ENCODE measurements at regions not wholly inside any gene's neighbourhood (a gene's known extent, or its start where the extent isn't known, plus 50 kb on each side); places are given as distances from the start of the nearest gene placed in this dataset.
"Not testable (repeated sequence)": the region's sequence is repeated elsewhere in the genome, so short reads cannot be mapped to it uniquely, and the experiment has no call there.

DNA sequence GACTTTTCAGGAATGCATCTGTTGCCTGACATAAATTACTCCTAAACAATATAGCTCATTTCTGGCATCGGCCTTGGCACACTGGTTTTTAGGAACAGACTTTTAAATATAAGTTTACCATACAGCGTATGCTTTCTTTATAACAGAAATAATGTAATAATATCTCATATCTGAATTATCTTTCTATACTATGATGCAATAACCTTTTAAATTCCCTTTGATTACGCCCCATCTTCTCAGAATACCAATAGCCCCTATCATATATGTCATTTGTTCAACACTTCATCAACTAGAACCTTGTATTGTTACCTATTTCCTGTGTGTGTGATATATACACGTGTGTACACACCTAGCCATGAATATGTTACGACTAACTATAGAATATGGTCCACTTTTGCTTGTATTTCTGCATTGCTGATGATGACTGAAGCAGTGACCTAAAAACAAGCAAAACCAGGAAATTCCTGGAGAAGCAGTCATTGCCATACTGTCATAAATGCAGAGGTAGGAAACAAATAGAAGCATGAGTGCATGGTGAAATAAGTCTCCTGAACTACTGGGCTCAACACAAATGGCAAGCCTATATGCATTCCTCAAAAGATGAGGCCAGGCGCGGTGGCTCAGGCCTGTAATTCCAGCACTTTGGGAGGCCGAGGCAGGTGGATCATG lies 618.4 kb upstream of the NRP1 start:
- peak; percentile 83 for DNase-seq

GRCh38 chr10:33950206-33950605 lies 615.7 kb upstream of the NRP1 start:
- DNase-seq: no peak

DNA sequence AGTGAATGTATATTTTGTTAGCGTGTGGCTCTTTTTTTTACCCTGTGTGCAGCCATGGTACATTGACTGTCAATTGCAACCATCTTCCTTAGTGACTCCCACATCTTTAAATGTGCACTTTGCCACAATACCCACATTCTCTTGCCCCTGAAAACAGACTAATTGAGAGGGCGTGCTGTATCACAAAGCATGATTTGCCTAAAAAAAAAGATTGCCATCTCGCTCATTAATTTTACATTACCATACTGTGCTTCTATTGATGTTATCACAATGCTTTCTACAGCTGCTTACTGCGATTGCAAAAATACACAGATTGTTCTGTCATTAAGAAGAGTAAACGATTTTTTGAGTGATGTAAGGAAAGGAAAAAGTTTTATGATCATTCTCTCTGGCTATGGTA lies 613.1 kb upstream of the NRP1 start:
- no peak for DNase-seq

- DNase-seq: no peak
Observed at GRCh38 chr10:33945051-33945450, 610.6 kb upstream of the NRP1 start.

GRCh38 chr10:33942508-33942907 lies 608.0 kb upstream of the NRP1 start:
- DNase-seq: no peak

- no peak for DNase-seq
Observed at GRCh38 chr10:33939892-33940291, 605.4 kb upstream of the NRP1 start.

DNA sequence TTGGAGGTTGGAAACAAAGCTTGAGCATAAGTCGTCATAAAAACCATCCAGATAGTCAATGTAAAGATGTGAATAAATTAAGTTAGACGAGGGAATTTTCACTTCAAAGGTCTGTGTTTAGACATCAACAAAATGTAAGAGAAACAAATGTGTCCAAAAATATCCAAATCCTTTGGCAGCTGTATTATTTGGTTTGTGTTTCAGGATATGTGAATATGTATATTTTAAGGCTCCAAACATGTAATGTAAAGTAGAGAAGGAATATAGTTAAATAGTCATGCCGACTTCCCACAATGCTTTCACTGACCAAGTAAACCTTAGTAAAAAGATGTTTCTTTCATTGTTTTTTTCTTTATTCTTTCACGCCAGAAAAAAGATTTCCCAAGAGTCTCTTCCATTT lies 604.9 kb upstream of the NRP1 start:
- no peak for DNase-seq

DNA sequence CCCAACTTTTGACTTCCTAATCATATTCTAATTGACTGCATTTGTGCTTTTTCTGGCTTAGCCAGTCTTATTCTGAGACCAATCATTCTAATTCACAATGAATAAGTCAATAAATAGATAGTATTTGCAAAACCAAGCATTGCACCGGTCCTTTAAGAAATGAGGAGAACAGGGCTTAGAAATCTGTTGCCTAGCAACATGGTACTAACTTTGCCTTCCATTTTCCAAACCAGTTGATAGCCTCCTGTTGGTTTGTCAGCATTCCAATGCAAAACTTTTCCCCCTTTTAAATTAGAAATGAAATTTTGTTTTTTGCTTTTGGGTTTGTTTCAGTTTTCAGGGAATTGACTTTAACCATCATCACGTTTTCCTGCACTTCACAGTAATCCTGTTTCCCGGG lies 603.5 kb upstream of the NRP1 start:
- DNase-seq: no peak

GRCh38 chr10:33937036-33937730 lies 602.7 kb upstream of the NRP1 start:
- no peak for DNase-seq

- no peak for DNase-seq
Observed at GRCh38 chr10:33935350-33935749, 600.9 kb upstream of the NRP1 start.

- DNase-seq: no peak
Observed at GRCh38 chr10:33930079-33930478, 595.6 kb upstream of the NRP1 start.

DNA sequence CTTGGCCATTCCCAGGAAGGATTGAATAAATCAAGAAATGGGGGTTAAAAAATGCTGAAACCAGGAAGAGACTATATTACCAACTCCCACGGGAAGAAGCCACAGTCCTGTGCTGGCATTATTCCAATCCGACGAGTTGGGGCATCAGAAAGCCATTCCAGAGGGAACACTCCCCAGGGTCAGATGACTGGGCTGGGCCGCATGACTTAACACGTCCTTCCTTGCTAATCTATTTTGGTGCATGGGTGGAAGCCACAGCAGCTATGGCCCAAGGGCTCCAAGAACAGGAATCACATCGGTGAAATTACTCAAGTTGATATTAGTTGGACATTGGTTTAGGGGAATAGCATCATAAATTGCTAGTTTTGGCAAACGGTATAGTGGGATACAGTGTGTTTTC lies 592.9 kb upstream of the NRP1 start:
- DNase-seq: peak; percentile 11

- no peak for DNase-seq
Observed at GRCh38 chr10:33921970-33922605, 587.6 kb upstream of the NRP1 start.

GRCh38 chr10:33920351-33920750 lies 585.9 kb upstream of the NRP1 start:
- no peak for DNase-seq

DNA sequence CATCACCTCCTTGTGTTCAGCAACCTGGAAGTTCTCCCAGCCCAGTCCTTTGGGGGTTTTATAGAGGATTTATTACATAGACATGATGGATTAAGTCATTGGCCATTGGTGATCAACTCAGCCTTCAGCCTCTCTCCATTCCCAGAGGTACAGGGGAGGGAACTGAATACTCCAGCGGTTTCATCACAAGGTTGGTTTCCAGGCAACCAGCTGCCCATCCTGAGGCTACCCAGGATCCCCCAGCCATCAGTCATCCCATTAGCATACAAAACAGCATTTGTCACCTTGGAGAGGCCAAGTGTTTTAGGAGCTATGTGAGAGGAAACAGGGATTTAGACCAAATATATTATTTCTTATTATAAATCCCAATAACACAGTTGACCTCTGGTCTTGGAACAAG lies 584.8 kb upstream of the NRP1 start:
- no peak for DNase-seq

DNA sequence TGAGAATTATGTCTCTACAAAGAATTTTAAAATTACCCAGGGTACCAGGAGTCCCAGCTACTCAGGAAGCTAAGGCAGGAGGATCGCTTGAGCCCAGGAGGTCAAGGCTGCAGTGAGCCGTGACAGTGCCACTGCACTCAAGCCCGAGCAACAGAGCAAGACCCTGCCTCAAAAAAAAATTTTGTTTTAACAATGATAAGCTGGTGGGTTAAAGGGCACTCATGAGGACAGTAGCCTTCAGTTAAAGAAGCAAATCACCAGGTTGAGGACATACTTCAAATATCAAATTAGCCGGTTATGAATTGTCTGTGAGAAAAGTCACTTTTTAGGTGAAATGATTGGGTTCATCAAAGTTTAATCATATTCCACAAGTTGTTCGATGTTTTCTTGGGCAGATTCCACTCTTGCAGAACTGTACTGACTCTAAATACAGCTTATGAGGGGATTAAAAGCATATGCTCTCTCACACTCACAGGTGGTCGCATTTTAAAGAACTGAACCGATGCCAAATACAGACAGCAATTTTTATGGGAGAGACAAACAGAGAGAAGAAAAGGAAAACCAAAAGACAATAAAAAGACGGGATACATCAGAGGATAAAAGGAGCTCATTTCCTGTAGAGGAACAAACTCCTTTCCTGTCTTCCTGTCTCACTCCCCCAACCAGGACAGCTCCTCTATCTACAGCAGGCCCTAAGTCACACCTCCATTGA lies 582.8 kb upstream of the NRP1 start:
- no peak for DNase-seq

GRCh38 chr10:33914746-33915145 lies 580.3 kb upstream of the NRP1 start:
- DNase-seq: no peak

- DNase-seq: peak; percentile 12
Observed at GRCh38 chr10:33913194-33913593, 578.7 kb upstream of the NRP1 start.

DNA sequence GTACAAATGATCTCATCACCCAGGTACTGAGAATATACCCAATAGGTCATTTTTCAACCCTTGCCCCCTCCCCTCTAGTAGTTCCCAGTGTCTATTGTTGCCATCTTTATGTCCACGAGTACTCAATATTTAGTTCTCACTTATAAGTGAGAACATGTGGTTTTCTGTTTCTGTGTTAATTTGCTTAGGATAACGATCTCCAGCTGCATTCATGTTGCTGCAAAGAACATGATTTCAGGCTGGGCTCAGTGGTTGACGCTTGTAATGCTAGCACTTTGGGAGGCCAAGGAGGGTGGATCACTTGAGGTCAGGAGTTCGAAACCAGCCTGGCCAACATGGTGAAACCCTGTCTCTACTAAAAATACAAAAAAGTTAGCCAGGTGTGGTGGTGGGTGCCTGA lies 575.0 kb upstream of the NRP1 start:
- DNase-seq: not testable (repeated sequence)

- DNase-seq: peak; percentile 78
Observed at GRCh38 chr10:33901166-33901565, 566.7 kb upstream of the NRP1 start.

DNA sequence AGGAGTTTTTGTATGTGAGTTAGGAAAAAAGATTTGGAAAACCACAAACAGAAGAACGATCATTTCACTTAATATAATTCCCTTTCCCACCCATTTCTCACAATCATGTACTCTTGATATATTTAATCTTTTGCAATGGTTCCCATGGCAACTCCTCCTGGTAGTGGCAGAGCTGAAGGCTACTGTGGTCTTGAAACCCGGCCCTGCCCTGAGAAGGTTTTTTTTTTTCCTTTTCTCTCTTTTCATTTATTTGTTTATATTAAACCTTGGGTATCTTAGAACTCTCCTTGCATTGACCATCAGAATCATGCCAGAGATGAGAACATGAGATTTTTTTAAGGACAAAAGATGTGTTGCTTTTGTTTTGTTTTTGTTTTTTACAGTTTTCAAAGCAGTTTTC lies 566.1 kb upstream of the NRP1 start:
- peak; percentile 38 for DNase-seq

DNA sequence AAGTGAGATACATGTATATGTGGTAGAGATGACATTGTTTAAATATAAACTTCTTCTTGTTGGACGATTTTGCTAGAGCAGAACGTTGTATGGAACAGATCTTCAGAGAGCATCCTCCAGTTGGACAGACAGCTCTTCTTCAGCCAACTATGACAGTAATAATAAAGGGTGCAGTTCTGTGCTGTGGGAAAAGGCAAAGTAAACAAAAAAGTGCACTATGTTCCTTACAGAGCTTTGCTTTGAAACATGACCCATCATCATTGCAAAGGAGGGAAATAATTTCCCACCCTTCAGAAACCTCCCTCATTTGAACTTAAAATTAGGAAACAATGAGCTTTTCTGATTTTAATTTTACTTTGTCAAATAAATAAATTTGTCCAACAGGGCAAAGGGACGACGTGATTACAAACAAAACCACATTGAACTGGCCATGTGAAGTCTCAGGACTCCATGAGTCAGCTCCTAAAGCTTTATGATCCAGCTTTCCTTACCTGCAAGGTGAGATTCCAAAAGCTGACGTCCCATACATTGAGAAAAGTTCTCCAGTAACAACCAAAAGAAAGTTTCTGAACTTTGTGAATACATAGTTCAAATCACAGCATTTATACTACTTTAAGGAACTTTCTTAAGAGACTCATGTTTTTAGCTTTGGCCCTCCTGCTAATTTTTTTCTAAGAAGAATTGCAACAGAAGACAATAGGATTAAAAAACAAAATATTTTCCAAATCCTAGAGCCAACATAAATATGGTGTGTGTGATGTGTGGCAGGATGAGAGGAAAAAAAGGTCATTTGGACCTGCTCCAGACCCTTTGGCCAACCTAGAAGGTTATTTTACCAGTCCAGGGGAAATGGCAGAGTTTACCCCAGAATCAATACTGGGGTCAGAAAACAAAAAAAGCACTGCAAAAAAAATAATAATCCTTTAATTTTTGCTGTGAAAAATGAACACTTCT lies 565.4 kb upstream of the NRP1 start:
- DNase-seq: no peak

All from fibroblast of skin of back (primary cell).